H1 (cell line): ENCODE measurements at regions not wholly inside any gene's neighbourhood (a gene's known extent, or its start where the extent isn't known, plus 50 kb on each side); places are given as distances from the start of the nearest gene placed in this dataset.
A peak's percentile ranks its signal among the peaks of the same experiment; 100 is the strongest.

ENCODE experiments used
- CTCF ChIA-PET: fragments of 300-600 bp; sonication (Branson Sonifier 250); formaldehyde crosslinking; loops from one replicate; lab custom pipeline; 2021; ENCODE audit not compliant: partially characterized antibody; lab: Charles Lee
- POLR2A ChIA-PET: fragments of 300-600 bp; sonication (Branson Sonifier 250); formaldehyde crosslinking; loops from one replicate; lab custom pipeline; 2021; ENCODE audit warnings: inconsistent platforms; ENCODE audit not compliant: partially characterized antibody; lab: Charles Lee
- DNase-seq, 2 experiments: peaks; one replicate each; pipeline versions ENCODE4 v3.0.0 to v3.0.0-alpha.2; 2010 to 2022; ENCODE audit warnings: low spot score in 2 of 2, low read depth in 1 of 2, mixed read lengths in 1 of 2
- FAIRE-seq: peaks from 2 replicates; lab custom pipeline; 2011; peaks lifted over from hg19 to GRCh38; lab: Jason Lieb, UNC
- H2AFZ ChIP-seq: 2 replicates; pipeline ENCODE4 v1.8.1; 2012; ENCODE audit warnings: low read length, inconsistent platforms
- H2AK5ac ChIP-seq: 2 replicates; pipeline ENCODE4 v1.6.1; 2013; ENCODE audit warnings: low read depth, low read length
- H2BK120ac ChIP-seq: replicated peaks from 2 replicates; pipeline ENCODE3; 2013; ENCODE audit warnings: low read depth, low read length, inconsistent platforms
- H2BK12ac ChIP-seq: 2 replicates; pipeline ENCODE4 v1.6.1; 2013; ENCODE audit warnings: low read depth, low read length
- H2BK15ac ChIP-seq: 2 replicates; pipeline ENCODE4 v1.6.1; 2013; ENCODE audit warnings: low read length
- H2BK20ac ChIP-seq: 2 replicates; pipeline ENCODE4 v1.6.1; 2013; ENCODE audit warnings: low read length
- H2BK5ac ChIP-seq: 2 replicates; pipeline ENCODE4 v1.6.1; 2013; ENCODE audit warnings: low read depth, low read length
- H3K14ac ChIP-seq: 2 replicates; pipeline ENCODE4 v1.6.1; 2013; ENCODE audit warnings: inconsistent platforms; ENCODE audit not compliant: insufficient read length
- H3K18ac ChIP-seq: 2 replicates; pipeline ENCODE4 v1.6.1; 2013; ENCODE audit warnings: low read length; ENCODE audit errors: extremely low read depth
- H3K23ac ChIP-seq: 2 replicates; pipeline ENCODE4 v1.6.1; 2013; ENCODE audit warnings: inconsistent platforms; ENCODE audit not compliant: insufficient read length
- H3K23me2 ChIP-seq: 2 replicates; pipeline ENCODE4 v1.6.1; 2013; ENCODE audit warnings: low read depth, low read length
- H3K27ac ChIP-seq: 2 replicates; pipeline ENCODE4 v1.6.1; 2011; ENCODE audit warnings: low read depth, low read length, inconsistent platforms
- H3K27me3 ChIP-seq, 4 experiments: replicated peaks in 1 of 4; 1 replicate in 1 of 4; 2 replicates in 3 of 4; pipeline versions ENCODE4 v1.6.1 to v1.8.1; 2011 to 2013; ENCODE audit warnings: low read length in 3 of 4, mild to moderate bottlenecking in 3 of 4, inconsistent platforms in 2 of 4, mixed read lengths in 2 of 4, moderate library complexity in 1 of 4; ENCODE audit not compliant: control insufficient read depth in 3 of 4, insufficient read depth in 3 of 4; ENCODE audit errors: extremely low read depth in 1 of 4
- H3K36me3 ChIP-seq, 4 experiments: 2 replicates each; pipeline versions ENCODE4 v1.6.1 to v1.8.1; 2011 to 2013; ENCODE audit warnings: mild to moderate bottlenecking in 4 of 4, low read length in 3 of 4, moderate library complexity in 2 of 4, control low read depth in 1 of 4, inconsistent platforms in 1 of 4; ENCODE audit not compliant: insufficient read depth in 4 of 4, control insufficient read depth in 2 of 4
- H3K4ac ChIP-seq: replicated peaks from 2 replicates; pipeline ENCODE3; 2013; ENCODE audit warnings: low read length, low read depth, mixed read lengths, inconsistent platforms; ENCODE audit not compliant: insufficient read length
- H3K4me1 ChIP-seq, 4 experiments: replicated peaks in 1 of 4; 1 replicate in 1 of 4; 2 replicates in 3 of 4; pipeline versions ENCODE4 v1.6.1 to v1.8.1; 2011 to 2013; ENCODE audit warnings: low read length in 3 of 4, inconsistent platforms in 2 of 4, mixed read lengths in 1 of 4; ENCODE audit not compliant: insufficient read depth in 4 of 4, control insufficient read depth in 3 of 4
- H3K4me2 ChIP-seq, 2 experiments: 2 replicates each; pipeline versions ENCODE4 v1.6.1 to v1.8.1; 2011 to 2013; ENCODE audit warnings: low read depth in 2 of 2, low read length in 2 of 2, control low read depth in 1 of 2, inconsistent platforms in 1 of 2, mild to moderate bottlenecking in 1 of 2; ENCODE audit not compliant: insufficient read depth in 1 of 2
- H3K4me3 ChIP-seq, 4 experiments: fragments of 200-600, 300-600 bp in 1 of 4; sonication (generic), shearing (Covaris generic), sonication (Bioruptor Twin) in 1 of 4; 2 replicates each; pipeline versions ENCODE4 v1.5.1 to v1.8.1; 2011 to 2016; ENCODE audit warnings: low read length in 4 of 4, low read depth in 3 of 4, control low read depth in 2 of 4, inconsistent platforms in 2 of 4, mild to moderate bottlenecking in 2 of 4, mixed read lengths in 1 of 4, moderate library complexity in 1 of 4; ENCODE audit not compliant: insufficient read depth in 2 of 4; ENCODE audit errors: extremely low read depth in 1 of 4
- H3K56ac ChIP-seq: replicated peaks from 2 replicates; pipeline ENCODE3; 2013; ENCODE audit warnings: low read depth, mild to moderate bottlenecking, mixed read lengths, low read length, inconsistent platforms; ENCODE audit not compliant: insufficient read length
- H3K79me1 ChIP-seq: 2 replicates; pipeline ENCODE4 v1.6.1; 2013; ENCODE audit warnings: low read depth, low read length, control low read depth
- H3K79me2 ChIP-seq, 2 experiments: 2 replicates each; pipeline versions ENCODE4 v1.6.1 to v1.8.1; 2012 to 2013; ENCODE audit warnings: low read length in 2 of 2, mild to moderate bottlenecking in 2 of 2, inconsistent platforms in 1 of 2; ENCODE audit not compliant: insufficient read depth in 2 of 2, control insufficient read depth in 1 of 2
- H3K9ac ChIP-seq, 4 experiments: replicated peaks in 1 of 4; 1 replicate in 1 of 4; 2 replicates in 3 of 4; pipeline versions ENCODE4 v1.6.1 to v1.8.1; 2011 to 2013; ENCODE audit warnings: low read depth in 3 of 4, low read length in 3 of 4, control low read depth in 2 of 4, mild to moderate bottlenecking in 2 of 4, moderate library complexity in 2 of 4, inconsistent platforms in 1 of 4; ENCODE audit errors: extremely low read depth in 1 of 4
- H3K9me3 ChIP-seq, 2 experiments: 2 replicates each; pipeline versions ENCODE4 v1.6.1 to v1.8.1; 2012 to 2013; ENCODE audit warnings: mild to moderate bottlenecking in 2 of 2, moderate library complexity in 2 of 2, control low read depth in 1 of 2, inconsistent platforms in 1 of 2, low read depth in 1 of 2, low read length in 1 of 2, mixed read lengths in 1 of 2; ENCODE audit not compliant: insufficient read depth in 2 of 2
- H4K20me1 ChIP-seq, 2 experiments: replicated peaks in 1 of 2; 2 replicates each; pipeline versions ENCODE3 to v1.8.1; 2011 to 2013; ENCODE audit warnings: inconsistent platforms in 2 of 2, low read length in 2 of 2, mild to moderate bottlenecking in 1 of 2; ENCODE audit not compliant: insufficient read depth in 2 of 2, control insufficient read depth in 1 of 2
- H4K5ac ChIP-seq: 2 replicates; pipeline ENCODE4 v1.6.1; 2013; ENCODE audit warnings: low read length, low read depth, mixed read lengths, inconsistent platforms; ENCODE audit not compliant: insufficient read length
- H4K8ac ChIP-seq: 2 replicates; pipeline ENCODE4 v1.8.0; 2013; ENCODE audit warnings: mild to moderate bottlenecking, moderate library complexity, low read length, inconsistent platforms; ENCODE audit not compliant: insufficient read depth; ENCODE audit errors: extremely low read depth
- H4K91ac ChIP-seq: replicated peaks from 2 replicates; pipeline ENCODE3; 2013; ENCODE audit warnings: low read length, mixed read lengths, inconsistent platforms; ENCODE audit not compliant: insufficient read length
- RBBP5 ChIP-seq: IDR thresholded peaks from 2 replicates; pipeline ENCODE4 v1.7.1; 2012; ENCODE audit warnings: low read depth, mild to moderate bottlenecking, inconsistent platforms, low read length, moderate library complexity, borderline replicate concordance
- SIN3A ChIP-seq, 2 experiments: IDR thresholded peaks in 1 of 2; conservative IDR thresholded peaks in 1 of 2; 2 replicates each; pipeline ENCODE4 v1.6.1; 2011 to 2012; ENCODE audit warnings: low read length in 2 of 2, improper control_type of control experiment in 1 of 2, low read depth in 1 of 2, mild to moderate bottlenecking in 1 of 2
- TEAD4 ChIP-seq: IDR thresholded peaks from 2 replicates; pipeline ENCODE4 v1.6.1; 2012; ENCODE audit warnings: low read depth, low read length, inconsistent platforms, mixed read lengths
- whole genome bisulfite sequencing, 2 experiments: shearing (Covaris generic) in 1 of 2; methylation state at CpG; one replicate each; pipeline versions ENCODE4 v1.1.6 to v1.1.7; 2013 to 2015; ENCODE audit warnings: low lambda C conversion rate in 2 of 2, mixed read lengths in 2 of 2, inconsistent platforms in 1 of 2, low coverage in 1 of 2, missing lambda C conversion rate in 1 of 2; ENCODE audit not compliant: insufficient replicate concordance in 2 of 2, insufficient coverage in 1 of 2, insufficient read length in 1 of 2; ENCODE audit errors: extremely low coverage in 1 of 2, missing lambda C conversion rate in 1 of 2; 5-methylcytosine and 5-hydroxymethylcytosine counted together
- TF ChIP-seq, protein P1 (sequence below): IDR thresholded peaks from 2 replicates; pipeline ENCODE4 v1.6.1; 2011; ENCODE audit warnings: low read depth, mild to moderate bottlenecking, low read length; ENCODE audit not compliant: insufficient read depth

DNA sequence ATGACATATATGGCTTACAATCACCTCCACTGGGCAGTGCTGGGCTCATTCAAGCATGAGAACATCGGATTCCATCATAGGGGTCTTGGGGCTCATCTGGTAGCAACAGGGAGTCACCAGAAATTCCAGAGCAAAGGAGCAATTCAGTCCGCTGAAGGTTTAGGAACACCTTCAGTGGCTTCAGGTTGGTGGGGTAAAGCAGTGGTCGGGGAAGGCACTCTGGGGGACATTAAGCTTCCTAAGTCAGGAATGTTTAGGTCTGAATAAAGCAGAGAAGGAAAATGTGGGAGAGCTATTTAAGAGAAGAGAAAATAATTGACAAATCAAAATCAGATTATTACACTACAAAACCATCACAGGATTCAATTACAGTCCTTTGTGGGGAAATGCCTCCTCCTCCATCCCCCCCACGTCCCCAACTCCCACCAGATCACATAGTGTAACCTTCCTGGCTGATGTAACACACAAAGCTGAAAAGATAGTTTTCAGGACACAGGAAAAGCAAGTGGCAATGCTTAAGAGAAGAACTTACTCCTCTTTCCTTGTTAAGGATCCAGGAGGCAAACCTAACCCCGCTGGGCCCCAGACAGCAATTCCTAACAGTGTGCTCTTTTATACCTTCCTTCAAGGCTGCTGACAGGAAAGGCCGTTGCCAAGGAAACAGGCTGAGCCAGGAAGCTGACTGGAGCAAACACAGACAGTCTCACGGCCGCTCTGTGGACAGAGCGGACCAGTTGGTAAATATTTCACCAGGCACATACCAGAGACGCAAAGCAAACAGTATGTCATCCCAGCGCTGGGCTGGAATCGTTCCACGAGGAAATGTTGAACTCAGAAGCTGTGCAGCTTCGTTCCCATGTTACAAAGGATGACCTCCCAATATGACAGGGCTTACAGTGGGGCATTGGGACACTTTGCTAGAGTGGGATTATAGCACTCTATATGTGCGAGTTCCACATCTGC is 57.5 kb upstream of the LMCD1 start:
- no peak overlapping the region for H2BK15ac ChIP-seq
- peak overlapping the region; percentile 37 to 60 for H3K4me2 ChIP-seq
- no peak overlapping the region for H2BK120ac ChIP-seq
- TF ChIP-seq TEAD4 (0 out of 2 replicates have a peak, but pooled peaks have one; percentile 16), SIN3A (conservative IDR thresholded peaks at IDR 0.05 in 1 of 2, IDR thresholded peaks at IDR 0.05 in 1 of 2; ENCODE audit: low read depth in 1 of 2, low read length in 2 of 2) (peak in 1 of 2 experiments; percentile 57; a peak in 1 of 4 replicates), RBBP5 (0 out of 2 replicates have a peak, but pooled peaks have one; percentile 58)
- TF ChIP-seq, protein P1, sequence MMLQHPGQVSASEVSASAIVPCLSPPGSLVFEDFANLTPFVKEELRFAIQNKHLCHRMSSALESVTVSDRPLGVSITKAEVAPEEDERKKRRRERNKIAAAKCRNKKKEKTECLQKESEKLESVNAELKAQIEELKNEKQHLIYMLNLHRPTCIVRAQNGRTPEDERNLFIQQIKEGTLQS: no peak
- TF ChIP-seq, all 59 proteins: peak for 3
- Histone ChIP-seq H3K18ac (no peak overlapping the region; the same call in 1 of the 2 replicates), H3K9ac (no peak overlapping the region; a peak in 1 of 7 replicates), H3K36me3 (no peaks in the 10 kb centered on the region; a peak in 1 of 8 replicates), H3K9me3 (0 out of 4 replicates have a peak, but pooled peaks cover 0 to 5% of the 10 kb centered on the region in 2 experiments), H4K5ac (no peak overlapping the region), H3K23ac (no peak overlapping the region), H2BK5ac (peak overlapping the region; percentile 15), H3K79me2 (no peaks in the 10 kb centered on the region), H3K4me1 (peaks cover 2 to 14% (median 5%) of the 10 kb centered on the region in 4 experiments; a peak in 6 of 7 replicates), H4K8ac (no peak overlapping the region), H4K91ac (no peak overlapping the region), H3K4ac (peak overlapping the region; percentile 13), H3K56ac (no peak overlapping the region), H3K27me3 (no peaks in the 10 kb centered on the region), H3K27ac (0 out of 2 replicates have a peak overlapping the region, but pooled peaks have one; percentile 14), H2BK20ac (peak overlapping the region; percentile 34; the same call in 1 of the 2 replicates), H3K4me3 (0 out of 8 replicates have a peak overlapping the region, but pooled peaks of 1 of the 4 experiments have one; percentile 15), H3K79me1 (no peaks in the 10 kb centered on the region), H2AFZ (no peak overlapping the region), H4K20me1 (no peaks in the 10 kb centered on the region), H3K23me2 (0 out of 2 replicates have a peak, but pooled peaks cover 2% of the 10 kb centered on the region), H2BK12ac (0 out of 2 replicates have a peak overlapping the region, but pooled peaks have one; percentile 39), H2AK5ac (peak overlapping the region; percentile 82; the same call in 1 of the 2 replicates), H3K14ac (no peak overlapping the region)
- POLR2A ChIA-PET: interaction anchor here (1.0 to 1.1 kb wide), 2 partner anchors 12 to 155 kb away, joined by 3 to 4 read pairs; no protein-coding TSS in a partner anchor
- peak; percentile 23 to 55 for DNase-seq
- CTCF ChIA-PET: interaction anchor here (0.7 to 4.0 kb wide), 16 partner anchors 10 to 201 kb away, joined by 3 to 24 read pairs (median 3); partner anchors contain the start of genes LMCD1 and SSUH2
- WGBS, 2 experiments: 64% methylated on average over 15 of the region's 15 CpGs; no CpG with 5 or more reads in 1 of the 2 experiments
- FAIRE-seq: peak; percentile 48
